OCI-LY3 (cell line): ENCODE measurements at regions not wholly inside any gene's neighbourhood (a gene's known extent, or its start where the extent isn't known, plus 50 kb on each side); places are given as distances from the start of the nearest gene placed in this dataset.

ENCODE experiments used
- H2AFZ ChIP-seq: fragments of 200-600, 300-600 bp; shearing (Covaris generic); 2 replicates; pipeline ENCODE4 v1.6.0; 2014; ENCODE audit warnings: antibody characterized with exemption, low read depth, low read length
- H3K27ac ChIP-seq: fragments of 200-600, 300-600 bp; sonication (generic); 2 replicates; pipeline ENCODE4 v1.5.1; 2014; ENCODE audit warnings: mild to moderate bottlenecking, low read length, moderate library complexity, mixed read lengths
- H3K27me3 ChIP-seq: fragments of 200-600, 300-600 bp; sonication (generic); 2 replicates; pipeline ENCODE4 v1.6.1; 2014; ENCODE audit warnings: low read depth, low read length, mixed read lengths
- H3K36me3 ChIP-seq: fragments of 200-600, 300-600 bp; sonication (generic); replicated peaks from 2 replicates; pipeline ENCODE3; 2014; ENCODE audit warnings: low read depth, low read length, mixed read lengths
- H3K4me1 ChIP-seq: fragments of 300-600, 200-600 bp; sonication (generic); 2 replicates; pipeline ENCODE4 v1.6.1; 2014; ENCODE audit warnings: low read length, mixed read lengths
- H3K4me2 ChIP-seq: fragments of 200-600, 300-600 bp; sonication (generic); 2 replicates; pipeline ENCODE4 v1.6.1; 2014; ENCODE audit warnings: low read length, mixed read lengths
- H3K4me3 ChIP-seq: fragments of 300-600, 200-600 bp; sonication (generic); 2 replicates; pipeline ENCODE4 v1.5.1; 2014; ENCODE audit warnings: antibody characterized with exemption, mild to moderate bottlenecking, low read length, moderate library complexity
- H3K79me2 ChIP-seq: fragments of 300-600, 200-600 bp; shearing (Covaris generic); 2 replicates; pipeline ENCODE4 v1.6.1; 2014; ENCODE audit warnings: mild to moderate bottlenecking, low read length, mixed read lengths
- H3K9ac ChIP-seq: fragments of 300-600, 200-600 bp; shearing (Covaris generic); 2 replicates; pipeline ENCODE4 v1.6.0; 2014; ENCODE audit warnings: mild to moderate bottlenecking, low read length, moderate library complexity
- H3K9me3 ChIP-seq: fragments of 200-600, 300-600 bp; shearing (Covaris generic); 2 replicates; pipeline ENCODE4 v1.6.1; 2014; ENCODE audit warnings: low read length, mixed read lengths; ENCODE audit not compliant: insufficient read depth
- H4K20me1 ChIP-seq: fragments of 200-600, 300-600 bp; sonication (generic); 2 replicates; pipeline ENCODE4 v1.6.1; 2016; ENCODE audit warnings: low read length, mixed read lengths; ENCODE audit not compliant: insufficient read depth
- CTCF ChIP-seq: fragments of 200-600, 300-600 bp; sonication (generic); IDR thresholded peaks from 2 replicates; pipeline ENCODE4 v1.5.1; 2014; ENCODE audit warnings: antibody characterized with exemption, low read length, low read depth
- EZH2phosphoT487 ChIP-seq: fragments of 200-600 bp; shearing (Covaris generic); IDR thresholded peaks from 2 replicates; pipeline ENCODE4 v1.6.1; 2018; ENCODE audit warnings: antibody characterized with exemption, mixed run types, low read depth

GRCh38 chr10:89078724-89079672 is 88.4 kb downstream of the FAS start:
- H3K4me1 ChIP-seq = peaks cover 12% of the 10 kb centered on the region
- no peak overlapping the region; the same call in 1 of the 2 replicates for H2AFZ ChIP-seq
- no peaks in the 10 kb centered on the region for H3K79me2 ChIP-seq
- no peak for TF ChIP-seq EZH2phosphoT487
- no peak for TF ChIP-seq CTCF
- no peak overlapping the region for H3K4me2 ChIP-seq
- H3K9ac ChIP-seq = no peak overlapping the region
- H3K27ac ChIP-seq = no peak overlapping the region
- no peaks in the 10 kb centered on the region for H3K27me3 ChIP-seq
- H3K9me3 ChIP-seq = no peaks in the 10 kb centered on the region
- no peaks in the 10 kb centered on the region for H4K20me1 ChIP-seq
- no peaks in the 10 kb centered on the region for H3K36me3 ChIP-seq
- H3K4me3 ChIP-seq = no peak overlapping the region

GRCh38 chr10:89076120-89076519 is 85.5 kb downstream of the FAS start:
- no peak overlapping the region for H3K4me3 ChIP-seq
- TF ChIP-seq EZH2phosphoT487 (no peak), CTCF (no peak)
- no peaks in the 10 kb centered on the region for H3K9me3 ChIP-seq

GRCh38 chr10:89075631-89076030 is 85.0 kb downstream of the FAS start:
- no peak overlapping the region for H3K4me2 ChIP-seq
- no peak overlapping the region for H2AFZ ChIP-seq
- no peaks in the 10 kb centered on the region for H3K9me3 ChIP-seq
- H3K9ac ChIP-seq = no peak overlapping the region
- no peaks in the 10 kb centered on the region for H3K27me3 ChIP-seq
- H3K4me3 ChIP-seq = no peak overlapping the region
- H4K20me1 ChIP-seq = no peaks in the 10 kb centered on the region
- H3K27ac ChIP-seq = no peak overlapping the region
- H3K4me1 ChIP-seq = peaks cover 8% of the 10 kb centered on the region
- no peaks in the 10 kb centered on the region for H3K79me2 ChIP-seq
- no peak for TF ChIP-seq EZH2phosphoT487
- no peak for TF ChIP-seq CTCF
- H3K36me3 ChIP-seq = no peaks in the 10 kb centered on the region

More at GRCh38 chr10:89076120-89076519, 85.5 kb downstream of the FAS start:
- Histone ChIP-seq H2AFZ (no peak overlapping the region), H3K27me3 (no peaks in the 10 kb centered on the region), H3K9ac (no peak overlapping the region), H3K27ac (no peak overlapping the region), H4K20me1 (no peaks in the 10 kb centered on the region), H3K4me2 (no peak overlapping the region), H3K36me3 (no peaks in the 10 kb centered on the region), H3K79me2 (no peaks in the 10 kb centered on the region), H3K4me1 (peaks cover 8% of the 10 kb centered on the region)

- no peak overlapping the region for H2AFZ ChIP-seq
- no peaks in the 10 kb centered on the region for H3K27me3 ChIP-seq
- no peak overlapping the region for H3K4me2 ChIP-seq
- H3K27ac ChIP-seq = no peak overlapping the region
- H4K20me1 ChIP-seq = no peaks in the 10 kb centered on the region
- no peaks in the 10 kb centered on the region for H3K36me3 ChIP-seq
- H3K4me1 ChIP-seq = peaks cover 5% of the 10 kb centered on the region
- no peak overlapping the region for H3K4me3 ChIP-seq
- TF ChIP-seq EZH2phosphoT487 (no peak), CTCF (no peak)
- no peak overlapping the region for H3K9ac ChIP-seq
- no peaks in the 10 kb centered on the region for H3K79me2 ChIP-seq
- no peaks in the 10 kb centered on the region for H3K9me3 ChIP-seq
These were observed 83.5 kb downstream of the FAS start for GRCh38 chr10:89074120-89074519.
